ENCODE measurements at regions not wholly inside any gene's neighbourhood (a gene's known extent, or its start where the extent isn't known, plus 50 kb on each side); places are given as distances from the start of the nearest gene placed in this dataset.

DNA sequence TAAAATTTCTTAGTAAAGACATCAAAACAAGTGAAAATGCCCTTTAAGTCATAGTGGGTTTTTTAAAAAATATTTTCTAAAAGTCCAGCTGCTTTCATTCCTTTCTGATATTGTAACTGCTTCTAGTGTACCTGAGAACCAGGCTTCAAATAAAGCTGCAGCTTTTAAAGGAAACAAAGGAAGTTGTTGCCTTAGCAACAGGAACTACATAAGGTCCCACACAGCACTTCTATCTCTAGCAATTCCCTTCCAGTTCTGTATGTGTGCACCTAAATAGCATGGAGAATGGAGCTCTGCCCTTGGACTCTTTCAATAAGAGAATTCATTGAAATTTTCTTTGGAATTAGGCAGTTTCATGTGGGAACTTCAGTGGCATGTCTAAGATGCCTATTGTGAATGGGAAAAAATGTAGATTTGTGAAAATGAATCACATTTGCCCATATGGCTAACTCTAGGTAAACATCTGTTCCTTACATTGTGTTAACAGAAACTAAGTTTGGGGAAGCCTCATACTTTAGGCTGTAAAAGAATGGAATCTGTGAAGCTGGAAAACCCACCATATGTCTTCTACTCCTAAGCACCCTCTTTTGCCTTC is 206.4 kb downstream of the KIF2B start:
- Mint-ChIP-seq H3K4me1 (no peaks in the 10 kb centered on the region), H3K4me3 (no peak overlapping the region), H3K36me3 (ENCODE audit: low read depth) (no peaks in the 10 kb centered on the region), H3K27me3 (no peaks in the 10 kb centered on the region), H3K9me3 (peaks cover 12% of the 10 kb centered on the region), H3K27ac (no peak overlapping the region)
- POLR2A ChIA-PET = no interaction called here
- DNase-seq = no peak
- CTCF ChIA-PET = no interaction called here

DNA sequence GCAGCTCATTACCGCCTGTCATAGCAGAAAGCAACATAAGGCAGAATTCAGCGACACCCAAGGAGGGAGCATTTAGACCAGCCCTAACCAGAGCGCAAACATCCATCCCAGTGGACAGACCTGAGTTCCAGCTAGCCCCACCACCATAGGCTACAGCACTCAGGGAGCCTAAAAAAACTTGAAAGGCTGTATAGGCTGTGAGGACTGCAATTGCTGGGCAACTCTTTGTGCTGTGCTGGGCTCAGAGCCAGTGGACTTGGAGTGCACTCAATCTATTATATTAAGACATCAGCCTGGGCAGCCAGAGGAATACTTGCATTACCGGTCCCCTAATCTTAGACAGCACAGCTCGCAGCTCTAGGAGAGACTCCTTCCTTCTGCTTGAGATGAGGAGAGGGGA is 207.3 kb downstream of the KIF2B start:
- no peak overlapping the region for H3K4me3 Mint-ChIP-seq
- H3K9me3 Mint-ChIP-seq = peaks cover 6% of the 10 kb centered on the region
- no peak for DNase-seq
- ChIA-PET CTCF (no interaction called here), POLR2A (no interaction called here)
- no peaks in the 10 kb centered on the region for H3K27me3 Mint-ChIP-seq
- H3K27ac Mint-ChIP-seq = no peak overlapping the region
- H3K36me3 Mint-ChIP-seq (ENCODE audit: low read depth) = no peaks in the 10 kb centered on the region
- H3K4me1 Mint-ChIP-seq = no peaks in the 10 kb centered on the region

DNA sequence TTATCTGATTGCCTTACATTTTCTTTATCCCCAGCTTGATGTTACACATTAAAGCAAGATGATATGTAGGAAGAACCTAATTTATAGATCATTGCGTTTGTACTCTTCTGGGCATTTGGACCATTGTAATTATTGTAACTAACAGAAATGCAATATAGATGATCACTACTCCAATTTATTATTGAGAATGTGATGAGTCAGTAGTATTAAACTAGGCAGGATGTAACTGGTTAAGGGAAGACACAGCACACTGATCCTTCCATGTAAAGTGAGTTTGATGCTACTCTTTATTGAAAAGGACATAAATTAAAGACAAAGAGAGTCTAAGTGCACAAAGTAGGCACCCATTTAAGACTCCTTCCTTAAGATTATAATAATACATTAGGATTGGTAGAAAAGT is 223.8 kb downstream of the KIF2B start:
- DNase-seq = no peak
- CTCF ChIA-PET = no interaction called here

DNA sequence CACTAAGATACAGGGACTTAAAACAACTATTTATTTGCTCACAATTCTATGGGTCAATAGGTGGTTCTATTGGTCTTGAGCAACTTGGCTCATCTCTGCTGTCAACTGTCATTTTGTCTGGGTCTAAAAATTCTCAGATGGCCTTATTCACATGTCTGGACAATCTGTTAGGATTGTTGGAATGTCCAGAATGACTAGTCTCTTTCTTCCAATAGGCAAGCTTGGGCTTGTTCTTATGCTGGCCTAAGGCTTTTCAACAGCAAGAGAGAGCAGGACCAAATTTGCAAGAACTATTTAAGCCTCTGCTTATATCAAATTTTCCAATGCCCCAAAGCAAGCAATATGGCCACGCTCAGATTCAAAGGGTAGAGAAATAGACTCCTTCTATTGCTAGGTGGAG is 240.9 kb downstream of the KIF2B start:
- no peak overlapping the region for H3K27ac Mint-ChIP-seq
- peaks cover 12% of the 10 kb centered on the region for H3K9me3 Mint-ChIP-seq
- no peak for DNase-seq
- POLR2A ChIA-PET = no interaction called here
- no peaks in the 10 kb centered on the region for H3K4me1 Mint-ChIP-seq
- CTCF ChIA-PET = no interaction called here
- H3K36me3 Mint-ChIP-seq (ENCODE audit: low read depth) = no peaks in the 10 kb centered on the region
- no peak overlapping the region for H3K4me3 Mint-ChIP-seq
- H3K27me3 Mint-ChIP-seq = no peaks in the 10 kb centered on the region

More for the DNA sequence above, 223.8 kb downstream of the KIF2B start:
- peaks cover 22% of the 10 kb centered on the region for H3K9me3 Mint-ChIP-seq
- H3K36me3 Mint-ChIP-seq (ENCODE audit: low read depth) = no peaks in the 10 kb centered on the region
- H3K27ac Mint-ChIP-seq = no peak overlapping the region
- H3K4me1 Mint-ChIP-seq = no peaks in the 10 kb centered on the region
- no peak overlapping the region for H3K4me3 Mint-ChIP-seq
- H3K27me3 Mint-ChIP-seq = no peaks in the 10 kb centered on the region
- POLR2A ChIA-PET = no interaction called here

DNA sequence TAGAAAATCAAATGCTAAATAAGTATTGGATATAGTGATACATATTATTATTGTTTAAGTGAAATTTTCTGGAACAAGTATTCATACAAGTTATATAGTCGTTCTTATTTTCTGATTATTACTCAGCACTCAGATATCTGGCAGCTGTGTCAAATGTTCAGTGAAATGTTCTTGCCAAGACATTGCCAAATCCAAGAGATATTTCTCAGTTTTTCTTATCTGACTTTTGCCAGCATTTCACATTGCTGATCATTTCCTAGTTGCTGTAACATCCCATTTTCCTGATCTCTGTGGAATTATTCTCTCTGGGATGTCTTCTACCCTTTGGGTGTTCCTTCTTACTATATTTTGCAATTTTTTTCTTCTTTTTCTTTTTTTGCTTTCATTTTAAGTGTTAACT is 262.3 kb downstream of the KIF2B start:
- H3K36me3 Mint-ChIP-seq (ENCODE audit: low read depth) = no peaks in the 10 kb centered on the region
- CTCF ChIA-PET = no interaction called here
- H3K27ac Mint-ChIP-seq = no peak overlapping the region
- POLR2A ChIA-PET = no interaction called here
- DNase-seq = no peak
- no peaks in the 10 kb centered on the region for H3K4me1 Mint-ChIP-seq
- H3K27me3 Mint-ChIP-seq = no peaks in the 10 kb centered on the region
- H3K4me3 Mint-ChIP-seq = no peak overlapping the region
- H3K9me3 Mint-ChIP-seq = peaks cover 12% of the 10 kb centered on the region

DNA sequence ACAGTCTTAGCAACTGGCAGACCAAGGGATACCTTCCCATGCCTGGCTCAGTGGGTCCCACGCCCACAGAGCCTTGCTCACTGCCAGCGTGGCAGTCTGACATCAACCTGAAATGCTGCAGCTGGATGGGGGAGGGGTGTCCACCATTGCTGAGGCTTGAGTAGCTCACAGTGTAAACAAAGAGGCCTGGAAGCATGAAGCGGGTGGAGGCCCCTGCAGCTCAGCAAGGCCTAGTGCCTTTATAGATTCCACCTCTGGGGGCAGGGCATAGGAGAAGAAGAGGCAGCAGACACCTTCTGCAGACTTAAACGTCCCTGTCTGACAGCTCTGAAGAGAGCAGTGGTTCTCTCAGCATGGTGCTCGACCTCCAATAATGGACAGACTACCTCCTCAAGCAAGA is 263.2 kb downstream of the KIF2B start:
- Mint-ChIP-seq H3K4me3 (no peak overlapping the region), H3K4me1 (no peaks in the 10 kb centered on the region), H3K9me3 (peaks cover 12% of the 10 kb centered on the region), H3K27me3 (no peaks in the 10 kb centered on the region), H3K36me3 (ENCODE audit: low read depth) (no peaks in the 10 kb centered on the region), H3K27ac (no peak overlapping the region)
- CTCF ChIA-PET = no interaction called here
- POLR2A ChIA-PET = no interaction called here
- no peak for DNase-seq

DNA sequence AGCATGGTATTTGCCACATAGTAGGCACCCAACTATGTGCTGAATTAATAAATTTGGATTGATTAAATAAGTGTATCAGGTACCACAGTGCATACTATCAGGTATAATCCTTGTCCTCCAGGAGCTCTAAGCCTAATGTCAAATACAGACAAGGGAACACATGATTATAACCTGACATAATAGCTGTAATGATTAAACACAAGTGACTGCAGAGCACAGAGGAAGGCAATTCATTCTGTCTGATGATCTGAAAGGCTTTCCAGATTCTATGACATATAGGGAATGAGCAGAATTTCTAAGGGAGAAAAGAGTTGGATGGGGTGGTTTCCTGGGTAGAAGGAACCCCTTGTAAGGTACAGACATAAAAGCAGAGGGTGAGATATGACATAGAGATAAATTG is 273.5 kb downstream of the KIF2B start:
- Mint-ChIP-seq H3K27me3 (no peaks in the 10 kb centered on the region), H3K4me3 (no peak overlapping the region), H3K4me1 (no peaks in the 10 kb centered on the region), H3K9me3 (peaks cover 5% of the 10 kb centered on the region), H3K27ac (no peak overlapping the region), H3K36me3 (ENCODE audit: low read depth) (no peaks in the 10 kb centered on the region)
- ChIA-PET POLR2A (no interaction called here), CTCF (no interaction called here)
- DNase-seq = no peak

DNA sequence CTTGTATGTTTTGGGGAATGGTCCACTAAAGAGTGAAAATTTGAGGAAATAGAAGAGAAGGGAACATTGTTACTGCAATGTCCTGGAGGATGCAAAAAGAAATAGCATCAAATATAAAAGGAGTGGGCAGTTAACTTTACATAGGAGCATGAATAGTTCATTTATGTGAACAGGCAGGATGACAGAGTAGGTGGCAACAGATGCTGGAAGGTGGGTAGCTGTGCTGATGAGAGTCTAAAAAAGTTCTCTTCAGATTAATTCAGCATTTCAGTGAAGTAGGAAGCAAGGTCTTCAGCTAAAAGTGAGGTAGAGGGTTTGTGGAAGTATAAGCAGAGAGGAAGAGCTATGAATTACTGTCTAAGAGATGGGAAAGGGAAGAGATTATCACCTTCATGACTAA is 276.5 kb downstream of the KIF2B start:
- Mint-ChIP-seq H3K27me3 (no peaks in the 10 kb centered on the region), H3K4me1 (no peaks in the 10 kb centered on the region), H3K9me3 (peaks cover 7% of the 10 kb centered on the region), H3K36me3 (ENCODE audit: low read depth) (no peaks in the 10 kb centered on the region), H3K27ac (no peak overlapping the region), H3K4me3 (no peak overlapping the region)
- POLR2A ChIA-PET = no interaction called here
- no peak for DNase-seq
- CTCF ChIA-PET = no interaction called here

DNA sequence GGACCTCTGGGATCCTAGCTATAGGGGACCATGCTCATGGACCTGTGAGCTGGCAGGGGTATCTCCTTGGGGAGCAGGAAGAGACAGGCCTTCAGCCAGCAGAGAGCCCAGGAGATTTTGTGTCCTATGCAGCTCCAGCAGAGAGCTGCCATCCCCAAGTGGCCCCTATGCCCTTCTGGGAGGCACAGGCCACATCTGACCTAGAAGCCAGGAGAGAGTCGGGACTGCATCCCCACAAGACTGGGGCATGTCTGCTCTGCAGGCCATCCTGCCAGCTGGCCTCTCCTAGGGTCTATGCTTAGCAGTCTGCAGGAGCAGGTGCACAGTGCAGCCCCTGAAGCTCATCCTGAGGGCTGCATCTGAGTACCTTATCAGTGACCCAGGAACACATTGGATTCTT is 279.5 kb downstream of the KIF2B start:
- POLR2A ChIA-PET = no interaction called here
- CTCF ChIA-PET = interaction anchor here (0.6 kb wide), 1 partner anchor 36 kb away, joined by 3 read pairs; no protein-coding TSS in a partner anchor
- Mint-ChIP-seq H3K27me3 (no peaks in the 10 kb centered on the region), H3K4me3 (no peak overlapping the region), H3K27ac (no peak overlapping the region), H3K36me3 (ENCODE audit: low read depth) (no peaks in the 10 kb centered on the region), H3K9me3 (peaks cover 22% of the 10 kb centered on the region), H3K4me1 (no peaks in the 10 kb centered on the region)
- DNase-seq = no peak

DNA sequence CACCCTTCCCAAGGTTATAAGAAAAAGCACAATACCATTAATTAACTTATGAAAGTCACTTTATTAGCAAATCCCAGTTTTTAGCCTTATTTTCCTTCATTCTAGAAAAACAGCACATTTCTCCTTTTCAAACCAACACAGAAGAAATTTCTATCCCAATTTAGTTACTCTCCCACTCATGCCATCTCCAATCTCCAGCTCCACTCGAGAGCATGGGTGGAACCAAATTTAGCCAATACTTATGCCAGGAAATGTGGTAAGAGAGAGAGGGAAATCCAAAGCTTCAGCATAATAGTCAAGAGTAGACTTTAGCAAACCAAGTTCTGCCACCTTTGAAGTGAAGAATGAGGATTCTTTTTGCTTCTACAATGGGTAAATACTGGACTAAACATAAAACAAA is 288.8 kb downstream of the KIF2B start:
- no peak overlapping the region for H3K4me3 Mint-ChIP-seq
- no peak for DNase-seq
- ChIA-PET CTCF (no interaction called here), POLR2A (no interaction called here)
- H3K27me3 Mint-ChIP-seq = no peaks in the 10 kb centered on the region
- no peaks in the 10 kb centered on the region for H3K36me3 Mint-ChIP-seq (ENCODE audit: low read depth)
- no peaks in the 10 kb centered on the region for H3K4me1 Mint-ChIP-seq
- peaks cover 12% of the 10 kb centered on the region for H3K9me3 Mint-ChIP-seq
- no peak overlapping the region for H3K27ac Mint-ChIP-seq

DNA sequence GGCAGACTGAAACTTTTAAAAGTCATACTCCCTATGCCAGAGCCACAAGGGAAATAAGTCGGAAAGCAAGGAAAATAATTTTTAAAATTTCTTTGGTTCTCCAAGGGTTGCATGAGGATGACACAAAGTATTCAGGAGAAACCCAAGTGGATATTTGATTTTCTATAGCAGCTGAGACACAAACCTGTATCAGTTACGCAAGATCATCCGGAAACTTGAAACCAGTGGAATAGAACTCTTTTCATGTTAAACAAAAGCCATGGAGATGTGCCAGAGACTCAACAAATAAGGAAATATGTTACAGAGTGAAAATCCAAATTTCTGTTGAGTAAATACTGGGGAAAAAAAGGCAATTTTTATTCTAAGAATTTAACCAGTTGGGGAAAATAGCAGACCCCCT is 294.7 kb downstream of the KIF2B start:
- Mint-ChIP-seq H3K9me3 (peaks cover 7% of the 10 kb centered on the region), H3K27me3 (no peaks in the 10 kb centered on the region), H3K4me1 (no peaks in the 10 kb centered on the region), H3K27ac (no peak overlapping the region), H3K4me3 (no peak overlapping the region), H3K36me3 (ENCODE audit: low read depth) (no peaks in the 10 kb centered on the region)
- DNase-seq = no peak
- ChIA-PET CTCF (no interaction called here), POLR2A (no interaction called here)

DNA sequence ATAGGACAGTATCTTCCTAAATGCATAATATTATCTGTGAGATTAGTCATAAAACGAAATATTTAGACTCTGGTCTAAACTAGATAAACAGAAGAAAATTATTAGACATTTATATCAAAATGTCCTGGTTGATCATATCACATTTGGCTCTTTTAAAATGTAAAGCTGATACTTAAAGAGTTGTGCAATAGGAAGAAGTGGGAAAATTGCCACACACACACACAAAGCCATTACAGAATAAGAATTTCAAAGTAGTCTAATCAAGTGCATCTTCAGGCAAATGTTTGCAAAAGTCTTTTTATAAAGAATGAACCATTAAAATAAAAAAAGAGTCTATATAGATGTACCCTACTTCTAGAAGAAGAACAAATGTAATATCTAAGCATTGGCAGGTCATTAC is 301.7 kb downstream of the KIF2B start:
- no peak for DNase-seq
- no peaks in the 10 kb centered on the region for H3K4me1 Mint-ChIP-seq

DNA sequence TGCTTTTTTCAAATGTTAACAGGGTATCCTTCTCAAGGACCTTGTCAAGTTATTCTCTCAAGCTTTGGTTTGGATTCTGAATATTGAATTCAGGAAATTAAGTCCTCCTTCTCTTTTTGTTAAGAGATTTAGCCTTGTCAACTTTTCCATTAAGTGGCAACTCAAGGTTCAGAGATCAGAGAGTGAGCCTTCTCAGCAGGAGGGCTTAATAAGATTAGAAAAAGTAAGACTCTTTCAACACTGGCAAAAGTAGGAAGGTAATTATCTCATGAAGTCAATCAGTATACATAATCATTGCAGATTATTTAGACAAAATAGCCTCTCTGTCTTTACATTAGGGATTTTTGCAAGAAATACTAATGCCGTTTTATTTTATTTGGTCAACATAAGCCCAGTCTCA is 330.7 kb downstream of the KIF2B start:
- Mint-ChIP-seq H3K4me1 (no peaks in the 10 kb centered on the region), H3K36me3 (ENCODE audit: low read depth) (no peaks in the 10 kb centered on the region), H3K27ac (no peak overlapping the region), H3K9me3 (peaks cover 7% of the 10 kb centered on the region), H3K4me3 (no peak overlapping the region), H3K27me3 (no peaks in the 10 kb centered on the region)
- no peak for DNase-seq
- CTCF ChIA-PET = no interaction called here
- POLR2A ChIA-PET = no interaction called here

More for the DNA sequence above, 301.7 kb downstream of the KIF2B start:
- Mint-ChIP-seq H3K4me3 (no peak overlapping the region), H3K36me3 (ENCODE audit: low read depth) (no peaks in the 10 kb centered on the region), H3K27ac (no peak overlapping the region), H3K9me3 (peaks cover 19% of the 10 kb centered on the region), H3K27me3 (no peaks in the 10 kb centered on the region)
- POLR2A ChIA-PET = no interaction called here
- CTCF ChIA-PET = no interaction called here

DNA sequence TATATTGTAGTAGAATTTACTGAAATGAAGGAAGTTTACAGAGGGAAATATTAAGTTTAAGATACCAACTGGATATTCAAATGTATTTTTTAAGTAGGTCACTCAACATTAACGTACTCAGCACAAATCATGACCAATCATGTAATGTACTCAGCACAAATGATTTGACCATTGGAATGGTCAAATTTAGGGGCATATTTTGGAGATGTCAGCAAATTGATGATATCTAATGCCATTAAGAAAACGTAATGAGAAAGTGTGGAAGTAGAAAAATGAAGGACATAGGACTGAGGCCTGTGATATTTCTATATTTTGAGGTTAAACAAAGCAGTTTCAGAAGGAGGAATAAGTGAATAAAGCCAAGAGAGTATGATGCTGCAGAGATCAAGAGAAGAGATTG is 334.8 kb downstream of the KIF2B start:
- Mint-ChIP-seq H3K27me3 (no peaks in the 10 kb centered on the region), H3K4me1 (no peaks in the 10 kb centered on the region), H3K36me3 (ENCODE audit: low read depth) (no peaks in the 10 kb centered on the region), H3K4me3 (no peak overlapping the region), H3K27ac (no peak overlapping the region), H3K9me3 (peaks cover 6% of the 10 kb centered on the region)
- CTCF ChIA-PET = no interaction called here
- DNase-seq = no peak
- POLR2A ChIA-PET = no interaction called here
